HG03342 (cell line): ENCODE measurements at regions not wholly inside any gene's neighbourhood (a gene's known extent, or its start where the extent isn't known, plus 50 kb on each side); places are given as distances from the start of the nearest gene placed in this dataset.

ENCODE experiments used
- ATAC-seq: cut with Tn5 transposase; IDR thresholded peaks from one replicate; pipeline ENCODE4 v1.9.1; 2021; ENCODE audit warnings: mild to moderate bottlenecking, moderate library complexity; ENCODE audit not compliant: unreplicated experiment

- ATAC-seq = no peak
Observed at GRCh38 chr16:9545522-9546437, 454.3 kb downstream of the HAPSTR1 start.

GRCh38 chr16:9546438-9546786 lies 455.0 kb downstream of the HAPSTR1 start:
- ATAC-seq = no peak

- ATAC-seq = no peak
Observed at GRCh38 chr16:9549487-9549886, 458.0 kb downstream of the HAPSTR1 start.

- ATAC-seq = no peak
Observed at GRCh38 chr16:9555051-9555450, 463.6 kb downstream of the HAPSTR1 start.

GRCh38 chr16:9556949-9557665 lies 465.7 kb downstream of the HAPSTR1 start:
- ATAC-seq = no peak

GRCh38 chr16:9557713-9558112 lies 466.3 kb downstream of the HAPSTR1 start:
- no peak for ATAC-seq

GRCh38 chr16:9566099-9566498 lies 474.7 kb downstream of the HAPSTR1 start:
- ATAC-seq = no peak

GRCh38 chr16:9567666-9568065 lies 476.2 kb downstream of the HAPSTR1 start:
- ATAC-seq = no peak

- no peak for ATAC-seq
Observed at GRCh38 chr16:9568261-9568660, 476.8 kb downstream of the HAPSTR1 start.

GRCh38 chr16:9570521-9570920 lies 479.1 kb downstream of the HAPSTR1 start:
- ATAC-seq = no peak

- no peak for ATAC-seq
Observed at GRCh38 chr16:9578459-9578858, 487.0 kb downstream of the HAPSTR1 start.

GRCh38 chr16:9580025-9580424 lies 488.6 kb downstream of the HAPSTR1 start:
- no peak for ATAC-seq

GRCh38 chr16:9593440-9593839 lies 502.0 kb downstream of the HAPSTR1 start:
- no peak for ATAC-seq

- no peak for ATAC-seq
Observed at GRCh38 chr16:9594047-9594446, 502.6 kb downstream of the HAPSTR1 start.

- no peak for ATAC-seq
Observed at GRCh38 chr16:9594946-9595345, 503.5 kb downstream of the HAPSTR1 start.

- no peak for ATAC-seq
Observed at GRCh38 chr16:9595393-9595792, 503.9 kb downstream of the HAPSTR1 start.

- ATAC-seq = no peak
Observed at GRCh38 chr16:9596788-9597187, 505.3 kb downstream of the HAPSTR1 start.

GRCh38 chr16:9597967-9598730 lies 506.7 kb downstream of the HAPSTR1 start:
- no peak for ATAC-seq

- no peak for ATAC-seq
Observed at GRCh38 chr16:9598731-9599083, 507.3 kb downstream of the HAPSTR1 start.

GRCh38 chr16:9599415-9600120 lies 508.1 kb downstream of the HAPSTR1 start:
- no peak for ATAC-seq

GRCh38 chr16:9602189-9602588 lies 510.7 kb downstream of the HAPSTR1 start:
- ATAC-seq = no peak
